PC-9 (cell line): ENCODE measurements at regions not wholly inside any gene's neighbourhood (a gene's known extent, or its start where the extent isn't known, plus 50 kb on each side); places are given as distances from the start of the nearest gene placed in this dataset.

Experiments
- BruUV-seq: library from RNA; stranded (reverse); fragments of 400-500 nt; replicated peaks from 2 replicates; lab custom pipeline; 2021; lab: Mats Ljungman, UMichigan
- CTCF ChIA-PET: fragments of 300-600 bp; sonication (Branson Sonifier 250); formaldehyde crosslinking; loops from one replicate; lab custom pipeline; 2022; ENCODE audit warnings: antibody characterized with exemption; lab: Charles Lee
- POLR2A ChIA-PET: fragments of 300-600 bp; sonication (Branson Sonifier 250); formaldehyde crosslinking; loops from one replicate; lab custom pipeline; 2022; ENCODE audit warnings: antibody characterized with exemption; ENCODE audit not compliant: unreplicated experiment; lab: Charles Lee
- DNase-seq, 2 experiments: peaks; one replicate each; pipeline versions ENCODE4 v3.0.0 to v3.0.0-alpha.2; 2015 to 2022; ENCODE audit warnings: mixed read lengths in 1 of 2
- H2AFZ ChIP-seq: fragments of 200-600 bp; sonication (generic); 2 replicates; pipeline ENCODE4 v1.8.1; 2017; ENCODE audit warnings: antibody characterized with exemption
- H3F3A ChIP-seq: fragments of 200-600 bp; sonication (generic); 2 replicates; pipeline ENCODE4 v1.8.1; 2017; ENCODE audit warnings: antibody characterized with exemption, mild to moderate bottlenecking, low read depth; ENCODE audit not compliant: insufficient read depth
- H3K27ac ChIP-seq: fragments of 200-600 bp; sonication (generic); 2 replicates; pipeline ENCODE4 v1.6.1; 2016; ENCODE audit warnings: mixed run types
- H3K27me3 ChIP-seq: fragments of 200-600 bp; sonication (generic); 2 replicates; pipeline ENCODE4 v1.6.1; 2016; ENCODE audit warnings: low read depth, mixed run types; ENCODE audit not compliant: insufficient read depth
- H3K36me3 ChIP-seq: fragments of 200-600 bp; sonication (generic); 2 replicates; pipeline ENCODE4 v1.6.1; 2016; ENCODE audit warnings: low read depth, mixed run types
- H3K4me1 ChIP-seq: fragments of 200-600 bp; sonication (generic); replicated peaks from 2 replicates; pipeline ENCODE4 v1.6.1; 2016; ENCODE audit warnings: mixed run types; ENCODE audit not compliant: insufficient read depth
- H3K4me2 ChIP-seq: fragments of 200-600 bp; sonication (generic); 2 replicates; pipeline ENCODE4 v1.6.1; 2017; ENCODE audit warnings: mixed run types
- H3K4me3 ChIP-seq: fragments of 200-600 bp; sonication (generic); 2 replicates; pipeline ENCODE4 v1.6.1; 2016; ENCODE audit warnings: mixed run types
- H3K79me2 ChIP-seq: fragments of 200-600 bp; sonication (generic); 2 replicates; pipeline ENCODE4 v1.6.1; 2017; ENCODE audit warnings: low read depth, mixed run types
- H3K9me2 ChIP-seq: fragments of 200-600 bp; sonication (generic); 2 replicates; pipeline ENCODE4 v1.8.1; 2017; ENCODE audit warnings: mild to moderate bottlenecking; ENCODE audit not compliant: insufficient read depth
- H3K9me3 ChIP-seq: fragments of 200-600 bp; sonication (generic); 2 replicates; pipeline ENCODE4 v1.8.1; 2016; ENCODE audit warnings: low read depth; ENCODE audit not compliant: insufficient read depth
- H4K20me1 ChIP-seq: fragments of 200-600 bp; sonication (generic); 2 replicates; pipeline ENCODE4 v1.8.1; 2017; ENCODE audit not compliant: insufficient read depth
- CTCF ChIP-seq: fragments of 200-600 bp; sonication (generic); conservative IDR thresholded peaks from 2 replicates; pipeline ENCODE4 v1.6.1; 2017; ENCODE audit warnings: mixed run types, antibody characterized with exemption, mild to moderate bottlenecking, moderate library complexity
- intact Hi-C: fragments of 100-400 bp; cut with micrococcal nuclease; formaldehyde crosslinking; loops from one replicate; pipeline ENCODE4 v1.10.0; 2022; ENCODE audit not compliant: unreplicated experiment

GRCh38 chr12:68070957-68071356 lies 81.7 kb downstream of the IFNG-AS1 start:
- intact Hi-C loops = no loop called here
- no TSS peak for BruUV-seq

More at GRCh38 chr12:68070957-68071356, 81.7 kb downstream of the IFNG-AS1 start:
- ChIA-PET POLR2A (no interaction called here), CTCF (no interaction called here)
- H3K36me3 ChIP-seq = no peaks in the 10 kb centered on the region
- H3F3A ChIP-seq = no peaks in the 10 kb centered on the region
- H3K27me3 ChIP-seq = no peaks in the 10 kb centered on the region
- no peaks in the 10 kb centered on the region for H3K79me2 ChIP-seq
- no peaks in the 10 kb centered on the region; the same call in 1 of the 2 replicates for H3K9me3 ChIP-seq
- H3K4me2 ChIP-seq = no peak overlapping the region
- no peaks in the 10 kb centered on the region for H4K20me1 ChIP-seq
- no peak overlapping the region for H3K4me3 ChIP-seq
- DNase-seq = no peak
- H2AFZ ChIP-seq = no peak overlapping the region
- no peak for TF ChIP-seq CTCF
- no peak overlapping the region for H3K27ac ChIP-seq
- H3K4me1 ChIP-seq = no peaks in the 10 kb centered on the region
- H3K9me2 ChIP-seq = no peaks in the 10 kb centered on the region
